K562 (cell line): ENCODE measurements at regions not wholly inside any gene's neighbourhood (a gene's known extent, or its start where the extent isn't known, plus 50 kb on each side); places are given as distances from the start of the nearest gene placed in this dataset.

Source experiments
- CTCF ChIP-seq, 3 experiments: IDR thresholded peaks in 2 of 3; conservative IDR thresholded peaks in 1 of 3; 2 replicates each; pipeline ENCODE4 v1.5.1; 2011 to 2012; ENCODE audit warnings: low read length in 3 of 3, mild to moderate bottlenecking in 3 of 3, control low read depth in 2 of 3, improper control_type of control experiment in 1 of 3, inconsistent platforms in 1 of 3, low read depth in 1 of 3, mixed read lengths in 1 of 3, moderate library complexity in 1 of 3; ENCODE audit not compliant: insufficient read depth in 2 of 3
- HMG20A ChIP-seq: fragments of 450-650 bp; formaldehyde crosslinking; conservative IDR thresholded peaks from 2 replicates; pipeline ENCODE4 v1.4.0; 2020; ENCODE audit warnings: mild to moderate bottlenecking, mixed read lengths
- HMGXB4 ChIP-seq: sonication (generic); formaldehyde crosslinking; IDR thresholded peaks from 2 replicates; pipeline ENCODE4 v1.8.1; 2023; ENCODE audit warnings: mild to moderate bottlenecking, missing genetic modification reagents
- KLF13 ChIP-seq: fragments of 450-650 bp; IDR thresholded peaks from 2 replicates; pipeline ENCODE4 v1.6.1; 2016; ENCODE audit warnings: missing genetic modification characterization, low read depth, mild to moderate bottlenecking, missing compliant biosample characterization, moderate library complexity, borderline replicate concordance
- MCM2 ChIP-seq: fragments of 450-650 bp; IDR thresholded peaks from 2 replicates; pipeline ENCODE4 v1.6.1; 2017; ENCODE audit warnings: low read depth, mild to moderate bottlenecking
- MTA3 ChIP-seq: fragments of 450-650 bp; formaldehyde crosslinking; IDR thresholded peaks from 2 replicates; pipeline ENCODE4 v1.6.1; 2017; ENCODE audit warnings: mild to moderate bottlenecking, borderline replicate concordance
- MTF1 ChIP-seq: fragments of 250-450 bp; sonication (Bioruptor Pico); IDR thresholded peaks from 2 replicates; pipeline ENCODE4 v1.9.0; 2021; ENCODE audit warnings: moderate library complexity, mild to moderate bottlenecking, inconsistent platforms, borderline replicate concordance
- MXI1 ChIP-seq: IDR thresholded peaks from 2 replicates; pipeline ENCODE4 v1.6.1; 2011; ENCODE audit warnings: low read depth, mild to moderate bottlenecking, improper control_type of control experiment, low read length
- MYC ChIP-seq, 2 experiments: fragments of 250-450 bp in 1 of 2; sonication (Bioruptor Pico) in 1 of 2; IDR thresholded peaks; 2 replicates each; pipeline versions ENCODE4 v1.5.1 to v1.6.1; 2012 to 2021; ENCODE audit warnings: low read depth in 2 of 2, borderline replicate concordance in 1 of 2, improper control_type of control experiment in 1 of 2, low read length in 1 of 2, mild to moderate bottlenecking in 1 of 2, moderate library complexity in 1 of 2
- NFIX ChIP-seq: fragments of 250-450 bp; sonication (Bioruptor Pico); IDR thresholded peaks from 2 replicates; pipeline ENCODE4 v1.4.0; 2020; ENCODE audit warnings: low read depth, mild to moderate bottlenecking, moderate library complexity
- POLR2A ChIP-seq: fragments of 450-650 bp; conservative IDR thresholded peaks from 2 replicates; pipeline ENCODE4 v1.6.1; 2016
- TAF1 ChIP-seq: IDR thresholded peaks from 2 replicates; pipeline ENCODE4 v1.6.1; 2011; ENCODE audit warnings: mild to moderate bottlenecking, low read length, moderate library complexity; ENCODE audit not compliant: insufficient read depth, control insufficient read depth, severe bottlenecking; ENCODE audit errors: extremely low read depth
- TGIF2 ChIP-seq: sonication (generic); formaldehyde crosslinking; IDR thresholded peaks from 2 replicates; pipeline ENCODE4 v1.8.1; 2022; ENCODE audit warnings: mild to moderate bottlenecking, missing genetic modification reagents, moderate library complexity

GRCh38 chr18:67662996-67663395 lies 146.5 kb upstream of the DSEL start:
- TF ChIP-seq MTF1 = no peak
- TF ChIP-seq MTA3 = no peak
- no peak for TF ChIP-seq CTCF (IDR thresholded peaks at IDR 0.05 in 2 of 3, conservative IDR thresholded peaks at IDR 0.05 in 1 of 3; ENCODE audit: insufficient read depth in 2 of 3, low read depth in 1 of 3, low read length in 3 of 3)
- TF ChIP-seq MYC (IDR thresholded peaks at IDR 0.05; ENCODE audit: low read depth, low read length) = no peak
- TF ChIP-seq MYC (CRISPR knock-in tag; IDR thresholded peaks at IDR 0.05; ENCODE audit: borderline replicate concordance, low read depth) = no peak
- no peak for TF ChIP-seq HMGXB4
- TF ChIP-seq POLR2A = no peak
- no peak for TF ChIP-seq MXI1
- no peak for TF ChIP-seq TGIF2
- no peak for TF ChIP-seq TAF1
- no peak for TF ChIP-seq HMG20A (CRISPR knock-in tag)
- TF ChIP-seq NFIX = no peak
- no peak for TF ChIP-seq KLF13 (tag)
- no peak for TF ChIP-seq MCM2
